Hematopoietic multipotent progenitor cell (in vitro differentiated cells): ENCODE measurements at regions not wholly inside any gene's neighbourhood (a gene's known extent, or its start where the extent isn't known, plus 50 kb on each side); places are given as distances from the start of the nearest gene placed in this dataset. TPM values are rescaled to one million over a fixed set of nuclear protein-coding genes. Genes with fewer than 3 reads are reported as not detected.
"Not testable (repeated sequence)": the region's sequence is repeated elsewhere in the genome, so short reads cannot be mapped to it uniquely, and the experiment has no call there.

Experiments
- DNase-seq, 3 donors: peaks; one replicate each; pipeline ENCODE4 v3.0.0-alpha.2; 2011 to 2015; ENCODE audit warnings: low read depth in 2 of 3, low spot score in 2 of 3
- small RNA-seq: library from RNA; depleted of rRNA; stranded (forward); fragments of <200 nt; gene quantifications from one replicate; pipeline ENCODE3, GENCODE V24; 2012

- peak in 2 of 3 donors; percentile 38 to 73 for DNase-seq
Observed at GRCh38 chr6:155530219-155530834, 74.7 kb upstream of the NOX3 start.

- not testable (repeated sequence) for DNase-seq
Observed at GRCh38 chr6:155529814-155530213, 74.2 kb upstream of the NOX3 start.

DNA sequence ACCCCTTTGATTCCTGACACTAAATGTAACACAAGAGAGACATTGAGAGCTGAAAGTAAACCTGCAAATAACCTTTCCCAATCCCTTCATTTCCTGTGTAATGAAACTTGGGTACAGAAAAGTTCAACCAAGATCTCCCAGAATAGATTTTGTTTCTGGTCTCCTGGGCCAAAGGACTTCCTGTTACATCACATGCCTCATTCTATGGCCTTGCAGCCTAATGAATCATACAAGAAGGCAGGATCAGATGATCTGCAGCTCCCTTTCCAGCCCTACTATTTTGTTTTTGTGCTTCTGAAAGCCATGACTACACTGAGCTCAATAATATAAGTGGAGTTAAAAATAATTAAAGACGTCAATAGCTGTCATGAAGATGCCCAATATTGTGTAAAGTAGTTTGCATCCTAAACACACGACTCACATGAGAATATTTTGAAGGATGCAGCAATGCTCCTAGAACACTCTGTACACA, 73.4 kb upstream of the NOX3 start:
- DNase-seq, result peak in 2 of 3 donors; percentile 42 to 49

GRCh38 chr6:155528335-155528734, 72.7 kb upstream of the NOX3 start:
- DNase-seq, result no peak

GRCh38 chr6:155527443-155527842, 71.8 kb upstream of the NOX3 start:
- DNase-seq, result no peak

- DNase-seq, result no peak
Observed at GRCh38 chr6:155523821-155524651, 68.4 kb upstream of the NOX3 start.

DNA sequence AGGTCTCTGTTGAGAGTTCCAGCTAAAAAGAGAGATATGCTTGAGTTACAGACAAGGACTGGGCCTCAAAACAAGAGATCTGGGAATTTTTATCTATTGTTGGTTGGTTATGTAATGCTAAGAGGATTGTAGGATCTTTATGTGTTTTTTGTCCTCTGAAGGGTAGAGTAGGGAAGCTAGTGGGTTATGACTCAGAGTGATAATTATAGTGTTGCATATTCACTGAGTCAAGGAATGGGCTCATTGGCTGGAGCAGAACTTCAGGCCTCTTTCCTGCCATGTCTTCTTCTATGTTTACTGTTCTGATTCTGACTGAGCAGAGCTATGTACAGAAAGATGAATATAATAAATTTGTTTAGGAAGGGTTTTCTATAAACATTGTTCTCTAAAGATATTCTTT, 66.1 kb upstream of the NOX3 start:
- DNase-seq, result no peak

DNA sequence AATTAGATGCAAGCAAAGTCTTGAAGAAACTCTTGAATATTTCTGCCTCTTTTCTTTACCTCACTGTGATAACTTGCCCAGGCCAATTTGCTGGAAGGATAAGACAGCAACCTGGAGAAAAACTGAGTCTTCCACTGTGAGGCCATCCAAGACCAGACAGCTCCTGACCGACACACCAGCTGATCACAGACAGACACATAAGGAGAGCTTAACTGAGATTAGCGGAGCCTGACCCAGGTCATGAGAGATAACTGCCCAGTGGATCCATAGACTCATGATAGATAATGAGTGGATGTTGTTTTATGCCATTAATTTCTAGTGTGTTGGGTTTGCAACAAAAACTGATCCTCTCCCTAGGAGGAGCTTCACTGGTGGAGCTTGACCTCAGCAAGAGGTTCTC, 64.4 kb upstream of the NOX3 start:
- DNase-seq, result no peak

GRCh38 chr6:155519176-155519738, 63.6 kb upstream of the NOX3 start:
- DNase-seq, result no peak

- DNase-seq, result no peak
Observed at GRCh38 chr6:155517294-155517693, 61.7 kb upstream of the NOX3 start.

GRCh38 chr6:155510879-155511278, 55.2 kb upstream of the NOX3 start:
- DNase-seq, result no peak

DNA sequence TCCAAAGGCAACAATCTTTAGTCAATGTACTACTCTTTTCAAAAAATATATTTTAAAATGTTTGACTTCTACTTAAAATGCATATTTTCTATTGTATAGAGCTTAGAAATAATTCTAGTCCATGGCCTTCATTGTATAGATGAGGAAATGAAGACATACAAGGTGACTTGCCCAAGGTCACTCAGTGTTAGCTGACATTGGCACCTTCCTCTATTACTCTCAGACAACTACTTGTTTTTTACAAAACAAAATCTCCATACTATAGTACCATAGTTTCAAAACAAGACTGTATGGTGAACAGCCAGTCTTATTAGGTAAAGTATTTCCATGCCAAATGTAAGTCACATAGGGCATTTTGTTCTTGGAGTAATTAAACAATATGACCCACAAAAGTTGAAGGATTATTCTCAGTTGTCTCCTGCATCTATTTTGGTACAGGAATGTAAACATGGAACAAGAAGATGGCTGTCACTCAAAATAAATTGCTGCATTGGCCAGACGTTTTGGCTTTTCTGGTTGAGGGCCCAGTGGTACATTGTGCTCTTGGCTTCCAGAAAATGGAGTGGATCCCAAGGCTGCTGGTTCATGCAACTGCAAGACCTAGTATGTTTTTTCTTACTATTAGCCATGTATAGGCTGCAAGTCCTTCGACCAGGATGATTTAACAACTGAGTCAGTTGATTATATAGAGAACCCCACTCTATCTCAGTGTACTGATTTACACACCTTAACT, 54.3 kb upstream of the NOX3 start:
- DNase-seq, result no peak

DNA sequence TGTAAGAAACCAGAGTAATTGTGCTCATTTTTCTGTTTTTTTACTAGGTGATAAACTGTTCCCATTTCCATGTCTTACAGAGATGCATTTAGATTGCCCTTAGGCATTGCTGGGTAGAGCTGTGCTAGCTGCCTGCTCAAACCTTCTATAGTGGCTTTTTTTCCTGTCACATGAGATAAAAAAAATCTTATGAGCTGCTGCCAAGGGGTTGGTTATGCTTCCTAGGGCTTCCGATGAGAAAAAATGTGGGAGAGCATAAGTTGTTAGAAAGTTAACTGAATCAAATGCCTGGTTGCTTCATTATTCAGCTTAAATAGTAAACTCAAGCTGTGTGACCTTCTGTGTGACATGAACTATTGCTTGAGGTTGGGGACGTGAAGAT, 50.0 kb upstream of the NOX3 start:
- DNase-seq, result no peak

Small RNA genes lying in the stretch of these regions (small RNA-seq; reads per million reads assigned to genes)
- not detected for gene MIR1202
- not detected for gene RNU7-152P
- gene SNORD28B, result not detected
